Esophagus muscularis mucosa (tissue), 4 donors: ENCODE measurements at regions not wholly inside any gene's neighbourhood (a gene's known extent, or its start where the extent isn't known, plus 50 kb on each side); places are given as distances from the start of the nearest gene placed in this dataset.

ENCODE experiments used
- DNase-seq: peaks from one replicate; pipeline ENCODE4 v3.0.0-alpha.2; 2017; ENCODE audit errors: extremely low spot score
- H3K27ac ChIP-seq, 4 donors: fragments of 200-600 bp; sonication (generic); replicated peaks in 1 of 4; 1 replicate in 3 of 4; 2 replicates in 1 of 4; pipeline ENCODE4 v1.5.1; 2016 to 2019; ENCODE audit warnings: mild to moderate bottlenecking in 1 of 4
- H3K27me3 ChIP-seq, 4 donors: fragments of 200-600 bp; sonication (generic); one replicate each; pipeline versions ENCODE4 v1.5.1 to v1.6.0; 2016 to 2019
- H3K36me3 ChIP-seq, 4 donors: fragments of 200-600 bp; sonication (generic); one replicate each; pipeline ENCODE4 v1.5.1; 2016 to 2019
- H3K4me1 ChIP-seq, 4 donors: fragments of 200-600 bp; sonication (generic); one replicate each; pipeline ENCODE4 v1.5.1; 2016 to 2019
- H3K4me3 ChIP-seq, 4 donors: fragments of 200-600 bp; sonication (generic); 1 replicate in 2 of 4; 2 replicates in 2 of 4; pipeline ENCODE4 v1.5.1; 2016 to 2019; ENCODE audit warnings: mild to moderate bottlenecking in 4 of 4, moderate library complexity in 1 of 4
- H3K9me3 ChIP-seq, 4 donors: fragments of 200-600 bp; sonication (generic); 1 replicate in 3 of 4; 2 replicates in 1 of 4; pipeline ENCODE4 v1.5.1; 2016 to 2019
- CTCF ChIP-seq, 3 experiments: fragments of 200-600 bp in 2 of 3; fragments of 450-650 bp in 1 of 3; sonication (generic) in 2 of 3; IDR thresholded peaks; one replicate each; pipeline ENCODE4 v1.5.1; 2017 to 2019; ENCODE audit warnings: antibody characterized with exemption in 3 of 3, mild to moderate bottlenecking in 2 of 3, moderate library complexity in 1 of 3
- EP300 ChIP-seq: sonication (generic); formaldehyde crosslinking; IDR thresholded peaks from one replicate; pipeline ENCODE4 v1.6.1; 2017; ENCODE audit warnings: antibody characterized with exemption
- POLR2A ChIP-seq: fragments of 450-650 bp; IDR thresholded peaks from one replicate; pipeline ENCODE4 v1.6.1; 2017; ENCODE audit warnings: antibody characterized with exemption, moderate library complexity, mild to moderate bottlenecking, low read depth
- POLR2AphosphoS5 ChIP-seq, 2 donors: sonication (generic); formaldehyde crosslinking; IDR thresholded peaks; one replicate each; pipeline ENCODE4 v1.6.1; 2017; ENCODE audit warnings: antibody characterized with exemption in 2 of 2
- WGBS: methylation state at CpG from one replicate; pipeline ENCODE4 v1.1.5; 2018; 5-methylcytosine and 5-hydroxymethylcytosine counted together
- intact Hi-C: fragments of 100-400 bp; cut with DNase I; formaldehyde crosslinking; loops from one replicate; pipeline ENCODE4 v1.15.1; 2023

DNA sequence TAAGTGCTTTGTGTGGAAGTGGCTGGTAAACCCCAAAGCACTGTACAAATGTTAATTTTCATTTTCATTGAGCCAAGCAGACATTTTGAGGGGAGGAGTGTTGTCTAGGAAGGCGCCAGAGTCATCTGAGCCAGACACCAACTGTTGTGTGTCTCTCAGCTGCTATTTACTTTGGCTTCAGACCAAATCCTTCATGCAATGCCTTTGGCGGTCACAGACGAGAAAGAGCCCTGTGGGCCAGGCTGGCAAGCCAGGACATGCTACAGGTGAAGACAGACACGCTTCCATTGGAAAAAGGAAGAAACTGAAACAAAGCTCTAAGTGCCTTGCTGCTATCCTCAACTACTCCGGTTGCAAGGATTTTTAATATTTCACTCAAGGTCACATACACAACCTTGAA, 115.4 kb upstream of the CDC42EP3 start:
- WGBS = 66% methylated on average over 5 of the region's 5 CpGs
- no peak for DNase-seq
- TF ChIP-seq CTCF (IDR thresholded peaks at IDR 0.05) (no peak), POLR2A (no peak), EP300 (no peak), POLR2AphosphoS5 (IDR thresholded peaks at IDR 0.05) (no peak)
- no peak overlapping the region for H3K4me3 ChIP-seq
- no peaks in the 10 kb centered on the region for H3K36me3 ChIP-seq
- H3K9me3 ChIP-seq = peaks cover 0 to 10% (median 4%) of the 10 kb centered on the region in 4 donors
- intact Hi-C loops = no loop called here
- peaks cover 0 to 21% (median 20%) of the 10 kb centered on the region in 4 donors for H3K4me1 ChIP-seq
- H3K27me3 ChIP-seq = no peaks in the 10 kb centered on the region
- H3K27ac ChIP-seq = no peak overlapping the region

DNA sequence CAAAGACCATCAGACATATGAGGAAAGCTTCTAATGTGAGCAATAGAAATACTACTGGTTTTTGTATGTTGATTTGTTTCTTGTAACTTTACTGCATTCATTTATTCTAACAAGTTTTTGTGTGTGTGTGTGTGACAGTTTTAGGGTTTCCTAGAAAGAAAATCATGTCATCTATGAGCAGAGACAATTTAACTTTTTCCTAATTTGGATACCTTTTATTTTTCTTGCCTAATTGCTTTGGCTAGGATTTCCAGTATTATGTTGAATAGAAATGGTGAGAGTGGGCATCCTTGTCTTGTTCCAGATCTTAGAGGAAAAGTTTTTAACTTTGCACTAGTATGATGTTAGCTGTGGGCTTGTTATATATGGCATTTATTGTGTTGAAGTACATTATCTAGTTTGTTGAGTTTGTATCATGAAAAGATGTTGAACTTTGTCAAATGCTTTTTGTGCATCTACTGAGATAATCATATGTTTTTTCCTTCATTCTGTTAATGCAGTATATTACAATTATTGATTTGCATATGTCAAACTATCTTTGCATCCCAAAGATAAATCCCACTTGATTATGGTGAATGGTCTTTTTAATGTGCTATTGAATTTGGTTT, 117.3 kb upstream of the CDC42EP3 start:
- DNase-seq = no peak
- Histone ChIP-seq H3K27me3 (no peaks in the 10 kb centered on the region), H3K4me3 (no peak overlapping the region), H3K4me1 (peaks cover 5 to 20% (median 11%) of the 10 kb centered on the region in 4 donors), H3K27ac (no peak overlapping the region), H3K36me3 (no peaks in the 10 kb centered on the region), H3K9me3 (peaks cover 0 to 10% (median 4%) of the 10 kb centered on the region in 4 donors)
- TF ChIP-seq EP300 (no peak), CTCF (IDR thresholded peaks at IDR 0.05) (no peak), POLR2A (no peak)
- intact Hi-C loops = no loop called here

GRCh38 chr2:37790019-37790418, 118.6 kb upstream of the CDC42EP3 start:
- WGBS = 73% methylated on average over 2 of the region's 2 CpGs
- Histone ChIP-seq H3K36me3 (no peaks in the 10 kb centered on the region), H3K4me1 (peaks cover 10 to 30% (median 22%) of the 10 kb centered on the region in 4 donors), H3K4me3 (no peak overlapping the region), H3K27ac (no peak overlapping the region), H3K27me3 (no peaks in the 10 kb centered on the region), H3K9me3 (peaks cover 0 to 10% (median 4%) of the 10 kb centered on the region in 4 donors)
- DNase-seq = no peak
- intact Hi-C loops = no loop called here
- TF ChIP-seq CTCF (IDR thresholded peaks at IDR 0.05) (no peak), POLR2AphosphoS5 (IDR thresholded peaks at IDR 0.05) (no peak), EP300 (no peak), POLR2A (no peak)

DNA sequence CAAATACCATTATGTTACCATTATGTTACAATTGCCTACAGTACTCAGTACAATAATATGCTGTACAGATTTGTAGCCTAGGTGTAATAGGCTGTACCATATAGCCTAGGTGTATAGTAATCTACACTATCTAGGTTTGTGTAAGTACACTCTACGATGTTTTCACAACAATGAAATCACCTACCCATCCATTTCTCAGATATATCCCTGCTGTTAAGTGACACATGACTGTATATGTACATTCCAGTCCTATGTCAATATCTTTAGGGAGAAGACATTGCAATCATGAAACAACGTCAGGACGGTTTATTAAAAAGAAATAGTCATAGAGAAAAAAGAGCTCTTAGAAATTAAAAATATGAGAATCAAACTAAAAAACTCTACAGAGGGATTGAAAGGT, 119.0 kb upstream of the CDC42EP3 start:
- no peaks in the 10 kb centered on the region for H3K27me3 ChIP-seq
- WGBS = 95% methylated on average over 3 of the region's 3 CpGs
- no peaks in the 10 kb centered on the region for H3K36me3 ChIP-seq
- H3K27ac ChIP-seq = no peak overlapping the region
- no peak for DNase-seq
- intact Hi-C loops = no loop called here
- H3K4me3 ChIP-seq = no peak overlapping the region
- H3K4me1 ChIP-seq = peaks cover 14 to 35% (median 27%) of the 10 kb centered on the region in 4 donors
- TF ChIP-seq POLR2AphosphoS5 (IDR thresholded peaks at IDR 0.05) (no peak), CTCF (IDR thresholded peaks at IDR 0.05) (no peak), POLR2A (no peak), EP300 (no peak)
- peaks cover 0 to 10% (median 4%) of the 10 kb centered on the region in 4 donors for H3K9me3 ChIP-seq

DNA sequence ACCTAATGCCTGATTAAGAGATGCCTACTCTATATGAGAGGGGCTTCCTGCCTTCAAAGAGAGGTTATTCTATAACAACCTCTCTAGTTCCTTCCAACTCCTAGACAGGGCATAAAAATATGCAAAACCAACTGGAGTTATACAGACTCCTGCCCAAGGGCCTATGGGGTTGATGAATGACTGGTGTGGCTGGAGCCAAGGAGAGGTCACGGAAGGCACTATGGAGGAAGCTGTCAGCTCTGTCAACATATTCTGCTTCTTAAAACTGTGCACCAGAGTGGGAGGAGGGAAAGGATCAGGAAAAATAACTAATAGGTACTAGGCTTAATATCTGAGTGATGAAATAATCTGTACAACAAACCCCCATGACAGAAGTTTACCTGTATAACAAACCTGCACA, 120.9 kb upstream of the CDC42EP3 start:
- WGBS = 43% methylated on average over 1 of the region's 1 CpG
- Histone ChIP-seq H3K36me3 (no peaks in the 10 kb centered on the region), H3K9me3 (peaks cover 0 to 10% (median 4%) of the 10 kb centered on the region in 4 donors), H3K4me3 (no peak overlapping the region), H3K27me3 (no peaks in the 10 kb centered on the region), H3K4me1 (peaks cover 22 to 52% (median 38%) of the 10 kb centered on the region in 4 donors), H3K27ac (peak overlapping the region in 1 of 4 donors; percentile 28)
- DNase-seq = peak; percentile 34
- intact Hi-C loops = no loop called here
- TF ChIP-seq POLR2AphosphoS5 (IDR thresholded peaks at IDR 0.05) = no peak
- no peak for TF ChIP-seq POLR2A
- TF ChIP-seq CTCF (IDR thresholded peaks at IDR 0.05) = no peak
- TF ChIP-seq EP300 = no peak
